ENCODE measurements at regions not wholly inside any gene's neighbourhood (a gene's known extent, or its start where the extent isn't known, plus 50 kb on each side); places are given as distances from the start of the nearest gene placed in this dataset.

- no peak for DNase-seq (ENCODE audit: low spot score)
Measured at GRCh38 chr2:18889565-18890332, 300.4 kb upstream of the NT5C1B start.

- no peak for DNase-seq (ENCODE audit: low spot score)
Measured at GRCh38 chr2:18885457-18885856, 296.1 kb upstream of the NT5C1B start.

- DNase-seq (ENCODE audit: low spot score) = no peak
Measured at GRCh38 chr2:18883616-18884456, 294.5 kb upstream of the NT5C1B start.

- DNase-seq (ENCODE audit: low spot score) = no peak
Measured at GRCh38 chr2:18871430-18871829, 282.1 kb upstream of the NT5C1B start.

GRCh38 chr2:18870307-18870706, 280.9 kb upstream of the NT5C1B start:
- no peak for DNase-seq (ENCODE audit: low spot score)

- no peak for DNase-seq (ENCODE audit: low spot score)
Measured at GRCh38 chr2:18861951-18862350, 272.6 kb upstream of the NT5C1B start.

GRCh38 chr2:18860179-18860578, 270.8 kb upstream of the NT5C1B start:
- no peak for DNase-seq (ENCODE audit: low spot score)

GRCh38 chr2:18856765-18857164, 267.4 kb upstream of the NT5C1B start:
- no peak for DNase-seq (ENCODE audit: low spot score)

GRCh38 chr2:18855027-18855426, 265.7 kb upstream of the NT5C1B start:
- DNase-seq (ENCODE audit: low spot score) = peak; percentile 6

- no peak for DNase-seq (ENCODE audit: low spot score)
Measured at GRCh38 chr2:18849841-18850578, 260.6 kb upstream of the NT5C1B start.

- DNase-seq (ENCODE audit: low spot score) = no peak
Measured at GRCh38 chr2:18848646-18849045, 259.3 kb upstream of the NT5C1B start.

- no peak for DNase-seq (ENCODE audit: low spot score)
Measured at GRCh38 chr2:18845854-18846445, 256.6 kb upstream of the NT5C1B start.

- no peak for DNase-seq (ENCODE audit: low spot score)
Measured at GRCh38 chr2:18842836-18843235, 253.5 kb upstream of the NT5C1B start.

- DNase-seq (ENCODE audit: low spot score) = no peak
Measured at GRCh38 chr2:18841248-18842150, 252.1 kb upstream of the NT5C1B start.

- no peak for DNase-seq (ENCODE audit: low spot score)
Measured at GRCh38 chr2:18837240-18837639, 247.9 kb upstream of the NT5C1B start.

- DNase-seq (ENCODE audit: low spot score) = no peak
Measured at GRCh38 chr2:18836436-18836835, 247.1 kb upstream of the NT5C1B start.

- DNase-seq (ENCODE audit: low spot score) = no peak
Measured at GRCh38 chr2:18835787-18836186, 246.4 kb upstream of the NT5C1B start.

- DNase-seq (ENCODE audit: low spot score) = peak; percentile 9
Measured at GRCh38 chr2:18834341-18834740, 245.0 kb upstream of the NT5C1B start.

GRCh38 chr2:18833941-18834340, 244.6 kb upstream of the NT5C1B start:
- DNase-seq (ENCODE audit: low spot score) = no peak

GRCh38 chr2:18831916-18832510, 242.6 kb upstream of the NT5C1B start:
- no peak for DNase-seq (ENCODE audit: low spot score)

GRCh38 chr2:18830962-18831361, 241.6 kb upstream of the NT5C1B start:
- no peak for DNase-seq (ENCODE audit: low spot score)
